ENCODE measurements at regions not wholly inside any gene's neighbourhood (a gene's known extent, or its start where the extent isn't known, plus 50 kb on each side); places are given as distances from the start of the nearest gene placed in this dataset.

DNA sequence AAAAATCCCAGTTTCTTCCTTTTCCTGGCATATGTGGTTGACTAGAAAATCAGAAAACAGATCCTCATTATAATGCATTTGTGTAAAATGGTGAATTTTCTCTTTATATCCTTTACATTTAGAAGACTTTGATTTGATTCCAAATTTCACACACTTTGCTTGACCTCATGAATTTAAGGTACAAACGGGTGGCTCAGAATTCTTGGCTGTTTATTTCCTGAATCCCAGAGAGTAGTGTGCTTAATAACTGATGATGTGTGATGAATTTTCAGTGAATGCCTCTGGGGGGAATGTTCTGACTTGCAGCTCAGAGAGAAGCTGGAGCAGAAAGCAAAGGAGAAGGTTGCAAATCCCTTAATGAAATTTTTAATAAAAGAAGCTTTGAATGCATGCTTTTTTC lies 126.8 kb downstream of the SPATA31D1 start:
- Histone ChIP-seq H3K27ac (no peak overlapping the region), H3K4me2 (no peak overlapping the region), H3K4me1 (no peaks in the 10 kb centered on the region), H3K4me3 (no peak overlapping the region), H3K9me3 (no peaks in the 10 kb centered on the region)
- ChIA-PET CTCF (interaction anchor here (1.0 to 1.1 kb wide), 2 partner anchors 9 to 11 kb away, joined by 3 read pairs; no protein-coding TSS in a partner anchor), POLR2A (no interaction called here)
- no peak for DNase-seq (ENCODE audit: low read depth in 1 of 2, low spot score in 1 of 2)
- no peak for ATAC-seq
- TF ChIP-seq POLR2A (IDR thresholded peaks at IDR 0.05; ENCODE audit: low read length) (no peak), KDM1A (IDR thresholded peaks at IDR 0.05; ENCODE audit: low read depth) (no peak), KDM5A (IDR thresholded peaks at IDR 0.05) (no peak), ZNF302 (CRISPR knock-in tag; IDR thresholded peaks at IDR 0.05) (no peak), FOXS1 (CRISPR knock-in tag; IDR thresholded peaks at IDR 0.05) (no peak), NPAS2 (CRISPR knock-in tag; IDR thresholded peaks at IDR 0.05; ENCODE audit: borderline replicate concordance) (no peak), CHD4 (IDR thresholded peaks at IDR 0.05; ENCODE audit: borderline replicate concordance) (no peak), PHF8 (IDR thresholded peaks at IDR 0.05; ENCODE audit: borderline replicate concordance, low read depth) (no peak), GATA3 (IDR thresholded peaks at IDR 0.05; ENCODE audit: borderline replicate concordance) (no peak)
- TF ChIP-seq, protein P1, sequence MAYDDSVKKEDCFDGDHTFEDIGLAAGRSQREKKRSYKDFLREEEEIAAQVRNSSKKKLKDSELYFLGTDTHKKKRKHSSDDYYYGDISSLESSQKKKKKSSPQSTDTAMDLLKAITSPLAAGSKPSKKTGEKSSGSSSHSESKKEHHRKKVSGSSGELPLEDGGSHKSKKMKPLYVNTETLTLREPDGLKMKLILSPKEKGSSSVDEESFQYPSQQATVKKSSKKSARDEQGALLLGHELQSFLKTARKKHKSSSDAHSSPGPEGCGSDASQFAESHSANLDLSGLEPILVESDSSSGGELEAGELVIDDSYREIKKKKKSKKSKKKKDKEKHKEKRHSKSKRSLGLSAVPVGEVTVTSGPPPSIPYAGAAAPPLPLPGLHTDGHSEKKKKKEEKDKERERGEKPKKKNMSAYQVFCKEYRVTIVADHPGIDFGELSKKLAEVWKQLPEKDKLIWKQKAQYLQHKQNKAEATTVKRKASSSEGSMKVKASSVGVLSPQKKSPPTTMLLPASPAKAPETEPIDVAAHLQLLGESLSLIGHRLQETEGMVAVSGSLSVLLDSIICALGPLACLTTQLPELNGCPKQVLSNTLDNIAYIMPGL (CRISPR knock-in tag; IDR thresholded peaks at IDR 0.05; ENCODE audit: borderline replicate concordance), result no peak
- TF ChIP-seq, protein P2, sequence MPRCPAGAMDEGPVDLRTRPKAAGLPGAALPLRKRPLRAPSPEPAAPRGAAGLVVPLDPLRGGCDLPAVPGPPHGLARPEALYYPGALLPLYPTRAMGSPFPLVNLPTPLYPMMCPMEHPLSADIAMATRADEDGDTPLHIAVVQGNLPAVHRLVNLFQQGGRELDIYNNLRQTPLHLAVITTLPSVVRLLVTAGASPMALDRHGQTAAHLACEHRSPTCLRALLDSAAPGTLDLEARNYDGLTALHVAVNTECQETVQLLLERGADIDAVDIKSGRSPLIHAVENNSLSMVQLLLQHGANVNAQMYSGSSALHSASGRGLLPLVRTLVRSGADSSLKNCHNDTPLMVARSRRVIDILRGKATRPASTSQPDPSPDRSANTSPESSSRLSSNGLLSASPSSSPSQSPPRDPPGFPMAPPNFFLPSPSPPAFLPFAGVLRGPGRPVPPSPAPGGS (IDR thresholded peaks at IDR 0.05), result no peak
- TF ChIP-seq, protein P3, sequence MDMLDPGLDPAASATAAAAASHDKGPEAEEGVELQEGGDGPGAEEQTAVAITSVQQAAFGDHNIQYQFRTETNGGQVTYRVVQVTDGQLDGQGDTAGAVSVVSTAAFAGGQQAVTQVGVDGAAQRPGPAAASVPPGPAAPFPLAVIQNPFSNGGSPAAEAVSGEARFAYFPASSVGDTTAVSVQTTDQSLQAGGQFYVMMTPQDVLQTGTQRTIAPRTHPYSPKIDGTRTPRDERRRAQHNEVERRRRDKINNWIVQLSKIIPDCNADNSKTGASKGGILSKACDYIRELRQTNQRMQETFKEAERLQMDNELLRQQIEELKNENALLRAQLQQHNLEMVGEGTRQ (IDR thresholded peaks at IDR 0.05), result no peak
- no peak for FAIRE-seq
- WGBS (ENCODE audit: missing lambda C conversion rate), result 70% methylated on average over 1 of the region's 1 CpG

DNA sequence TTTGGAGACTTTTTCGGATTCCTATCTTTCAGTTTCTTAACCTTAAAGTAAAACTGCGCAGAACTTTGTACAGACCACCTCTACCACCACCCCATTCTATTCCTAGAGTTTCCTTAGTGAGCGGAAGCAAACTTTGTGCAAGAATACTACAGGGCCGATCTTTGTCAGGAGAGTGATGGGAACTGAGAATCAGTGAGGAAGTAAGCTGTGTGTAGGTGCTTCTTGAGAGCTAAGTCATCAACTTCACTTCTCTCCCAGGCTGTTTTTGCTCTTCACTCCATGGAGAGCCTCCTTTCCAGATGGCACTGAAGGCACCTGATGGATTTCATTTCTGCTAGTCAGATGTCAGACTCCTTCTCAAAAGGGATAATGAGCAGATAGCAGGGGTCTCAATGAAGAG lies 127.3 kb downstream of the SPATA31D1 start:
- ATAC-seq (no peak), DNase-seq (ENCODE audit: low read depth in 1 of 2, low spot score in 1 of 2) (no peak), FAIRE-seq (no peak)
- ChIA-PET POLR2A (no interaction called here), CTCF (interaction anchor here (1.0 to 1.1 kb wide), 2 partner anchors 8 to 10 kb away, joined by 3 read pairs; no protein-coding TSS in a partner anchor)
- Histone ChIP-seq H3K9me3 (no peaks in the 10 kb centered on the region), H3K4me1 (no peaks in the 10 kb centered on the region), H3K4me2 (no peak overlapping the region), H3K4me3 (no peak overlapping the region), H3K27ac (no peak overlapping the region)
- TF ChIP-seq, protein P4, sequence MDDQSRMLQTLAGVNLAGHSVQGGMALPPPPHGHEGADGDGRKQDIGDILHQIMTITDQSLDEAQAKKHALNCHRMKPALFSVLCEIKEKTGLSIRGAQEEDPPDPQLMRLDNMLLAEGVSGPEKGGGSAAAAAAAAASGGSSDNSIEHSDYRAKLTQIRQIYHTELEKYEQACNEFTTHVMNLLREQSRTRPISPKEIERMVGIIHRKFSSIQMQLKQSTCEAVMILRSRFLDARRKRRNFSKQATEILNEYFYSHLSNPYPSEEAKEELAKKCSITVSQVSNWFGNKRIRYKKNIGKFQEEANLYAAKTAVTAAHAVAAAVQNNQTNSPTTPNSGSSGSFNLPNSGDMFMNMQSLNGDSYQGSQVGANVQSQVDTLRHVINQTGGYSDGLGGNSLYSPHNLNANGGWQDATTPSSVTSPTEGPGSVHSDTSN (IDR thresholded peaks at IDR 0.05), result no peak
- WGBS (ENCODE audit: missing lambda C conversion rate), result 59% methylated on average over 4 of the region's 4 CpGs

DNA sequence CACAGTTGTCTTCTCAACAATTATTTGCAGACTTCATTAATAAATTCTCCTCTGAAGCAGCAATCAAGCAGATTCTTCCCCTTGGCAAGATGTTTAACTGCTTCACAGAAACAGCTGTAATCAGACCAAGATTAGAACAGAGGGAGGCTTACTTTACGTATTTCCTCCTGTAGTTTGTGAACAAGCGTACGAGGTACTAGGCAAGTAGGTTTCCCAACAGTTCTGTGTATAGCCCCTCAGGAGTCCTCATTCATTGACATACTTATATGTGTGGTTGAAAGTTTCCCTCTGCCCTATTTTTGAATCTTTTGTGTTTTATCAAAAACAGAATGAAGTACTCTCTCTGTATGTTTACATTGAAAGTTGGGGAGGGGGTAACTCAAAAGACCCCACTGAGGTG lies 128.0 kb downstream of the SPATA31D1 start:
- Histone ChIP-seq H3K4me1 (no peaks in the 10 kb centered on the region), H3K4me3 (no peak overlapping the region), H3K9me3 (no peaks in the 10 kb centered on the region), H3K27ac (no peak overlapping the region), H3K4me2 (no peak overlapping the region)
- no peak for DNase-seq (ENCODE audit: low read depth in 1 of 2, low spot score in 1 of 2)
- ChIA-PET POLR2A (no interaction called here), CTCF (interaction anchor here (1.1 to 1.3 kb wide), 2 partner anchors 8 to 9 kb away, joined by 3 read pairs; no protein-coding TSS in a partner anchor)
- ATAC-seq, result no peak
- 86% methylated on average over 3 of the region's 3 CpGs for WGBS (ENCODE audit: missing lambda C conversion rate)
- no peak for FAIRE-seq
- TF ChIP-seq RARB (CRISPR knock-in tag; IDR thresholded peaks at IDR 0.05) (no peak), KDM5A (IDR thresholded peaks at IDR 0.05) (no peak), CBX2 (IDR thresholded peaks at IDR 0.05; ENCODE audit: borderline replicate concordance, low read depth) (no peak), ZC3H11A (IDR thresholded peaks at IDR 0.05) (no peak), CBX8 (IDR thresholded peaks at IDR 0.05) (no peak), ZFP36 (IDR thresholded peaks at IDR 0.05; ENCODE audit: borderline replicate concordance, partially characterized antibody) (no peak), ZNF302 (CRISPR knock-in tag; IDR thresholded peaks at IDR 0.05) (no peak), MAFK (IDR thresholded peaks at IDR 0.05; ENCODE audit: partially characterized antibody) (no peak), FOSB (CRISPR knock-in tag; IDR thresholded peaks at IDR 0.05) (no peak), PHF8 (IDR thresholded peaks at IDR 0.05; ENCODE audit: borderline replicate concordance, low read depth) (no peak), CEBPB (IDR thresholded peaks at IDR 0.05) (no peak)
- TF ChIP-seq, protein P5, sequence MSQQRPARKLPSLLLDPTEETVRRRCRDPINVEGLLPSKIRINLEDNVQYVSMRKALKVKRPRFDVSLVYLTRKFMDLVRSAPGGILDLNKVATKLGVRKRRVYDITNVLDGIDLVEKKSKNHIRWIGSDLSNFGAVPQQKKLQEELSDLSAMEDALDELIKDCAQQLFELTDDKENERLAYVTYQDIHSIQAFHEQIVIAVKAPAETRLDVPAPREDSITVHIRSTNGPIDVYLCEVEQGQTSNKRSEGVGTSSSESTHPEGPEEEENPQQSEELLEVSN (IDR thresholded peaks at IDR 0.05; ENCODE audit: borderline replicate concordance, low read depth), result no peak
- TF ChIP-seq, protein P6, sequence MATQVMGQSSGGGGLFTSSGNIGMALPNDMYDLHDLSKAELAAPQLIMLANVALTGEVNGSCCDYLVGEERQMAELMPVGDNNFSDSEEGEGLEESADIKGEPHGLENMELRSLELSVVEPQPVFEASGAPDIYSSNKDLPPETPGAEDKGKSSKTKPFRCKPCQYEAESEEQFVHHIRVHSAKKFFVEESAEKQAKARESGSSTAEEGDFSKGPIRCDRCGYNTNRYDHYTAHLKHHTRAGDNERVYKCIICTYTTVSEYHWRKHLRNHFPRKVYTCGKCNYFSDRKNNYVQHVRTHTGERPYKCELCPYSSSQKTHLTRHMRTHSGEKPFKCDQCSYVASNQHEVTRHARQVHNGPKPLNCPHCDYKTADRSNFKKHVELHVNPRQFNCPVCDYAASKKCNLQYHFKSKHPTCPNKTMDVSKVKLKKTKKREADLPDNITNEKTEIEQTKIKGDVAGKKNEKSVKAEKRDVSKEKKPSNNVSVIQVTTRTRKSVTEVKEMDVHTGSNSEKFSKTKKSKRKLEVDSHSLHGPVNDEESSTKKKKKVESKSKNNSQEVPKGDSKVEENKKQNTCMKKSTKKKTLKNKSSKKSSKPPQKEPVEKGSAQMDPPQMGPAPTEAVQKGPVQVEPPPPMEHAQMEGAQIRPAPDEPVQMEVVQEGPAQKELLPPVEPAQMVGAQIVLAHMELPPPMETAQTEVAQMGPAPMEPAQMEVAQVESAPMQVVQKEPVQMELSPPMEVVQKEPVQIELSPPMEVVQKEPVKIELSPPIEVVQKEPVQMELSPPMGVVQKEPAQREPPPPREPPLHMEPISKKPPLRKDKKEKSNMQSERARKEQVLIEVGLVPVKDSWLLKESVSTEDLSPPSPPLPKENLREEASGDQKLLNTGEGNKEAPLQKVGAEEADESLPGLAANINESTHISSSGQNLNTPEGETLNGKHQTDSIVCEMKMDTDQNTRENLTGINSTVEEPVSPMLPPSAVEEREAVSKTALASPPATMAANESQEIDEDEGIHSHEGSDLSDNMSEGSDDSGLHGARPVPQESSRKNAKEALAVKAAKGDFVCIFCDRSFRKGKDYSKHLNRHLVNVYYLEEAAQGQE (IDR thresholded peaks at IDR 0.05), result no peak
- TF ChIP-seq, protein P4 (IDR thresholded peaks at IDR 0.05), result no peak

All from A549 (cell line).